Non-pigmented ciliary epithelial cell (primary cell): ENCODE measurements at regions not wholly inside any gene's neighbourhood (a gene's known extent, or its start where the extent isn't known, plus 50 kb on each side); places are given as distances from the start of the nearest gene placed in this dataset.

Experiments used
- DNase-seq: peaks from one replicate; pipeline ENCODE4 v3.0.0-alpha.2; 2010; ENCODE audit warnings: low read depth

DNA sequence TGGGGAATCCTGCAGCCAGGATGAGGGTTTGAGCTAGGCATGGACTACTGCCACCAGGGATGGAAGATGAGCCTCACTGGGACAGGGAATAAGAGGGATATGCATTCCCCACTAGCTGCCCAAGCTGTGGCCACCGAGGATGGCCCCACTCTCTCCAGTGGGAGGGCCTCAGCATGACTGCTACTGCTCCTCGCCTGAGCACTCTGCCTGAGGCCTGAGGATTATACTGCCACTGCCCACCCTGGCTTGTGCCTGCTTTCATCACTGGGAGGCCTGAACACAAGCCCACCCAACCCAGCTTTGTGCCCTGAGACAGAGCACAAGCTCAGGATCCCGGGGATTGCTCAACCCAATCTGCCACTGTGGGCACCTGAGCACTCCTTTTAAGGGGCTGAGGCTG is 425.6 kb downstream of the RASEF start:
- DNase-seq: no peak

DNA sequence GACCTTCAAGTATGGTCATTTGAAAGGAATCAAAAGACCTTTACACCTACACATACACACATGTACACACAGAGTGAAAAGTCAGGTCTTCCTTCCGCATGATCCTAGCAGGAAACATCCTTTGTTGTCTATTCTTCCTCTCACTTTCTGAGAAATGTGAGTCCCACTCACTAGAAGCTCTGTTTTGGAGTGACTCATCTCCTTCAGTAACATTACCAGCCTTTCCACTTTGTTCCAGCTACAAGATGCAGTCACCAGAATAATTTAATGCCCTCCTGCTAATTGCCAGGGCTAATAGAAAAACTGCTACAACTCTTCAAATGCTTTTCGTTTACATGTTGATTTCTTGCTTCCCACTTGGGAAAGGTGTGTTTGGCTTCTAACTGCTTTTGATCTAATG is 417.3 kb downstream of the RASEF start:
- no peak for DNase-seq

GRCh38 chr9:82650368-82650767 is 412.6 kb downstream of the RASEF start:
- DNase-seq: no peak

DNA sequence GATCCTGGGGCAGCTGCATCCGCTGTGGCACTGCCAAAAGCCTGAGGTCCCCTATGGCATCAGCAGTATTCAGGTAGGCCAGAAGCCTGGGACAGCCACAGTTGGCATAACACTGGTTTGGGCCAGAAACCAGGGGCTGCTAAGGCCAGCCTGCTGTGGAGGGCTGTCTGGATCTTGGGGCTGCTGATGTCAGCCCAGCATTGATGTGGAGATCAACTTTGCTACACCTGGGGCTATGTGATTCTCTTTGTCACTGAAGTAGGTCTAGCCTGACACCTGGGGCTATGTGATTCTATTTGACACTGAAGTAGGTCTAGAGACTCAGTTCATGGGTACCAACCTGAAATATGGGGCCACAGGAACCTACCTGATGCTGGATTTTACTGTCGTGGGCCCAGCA is 411.5 kb downstream of the RASEF start:
- DNase-seq: no peak

DNA sequence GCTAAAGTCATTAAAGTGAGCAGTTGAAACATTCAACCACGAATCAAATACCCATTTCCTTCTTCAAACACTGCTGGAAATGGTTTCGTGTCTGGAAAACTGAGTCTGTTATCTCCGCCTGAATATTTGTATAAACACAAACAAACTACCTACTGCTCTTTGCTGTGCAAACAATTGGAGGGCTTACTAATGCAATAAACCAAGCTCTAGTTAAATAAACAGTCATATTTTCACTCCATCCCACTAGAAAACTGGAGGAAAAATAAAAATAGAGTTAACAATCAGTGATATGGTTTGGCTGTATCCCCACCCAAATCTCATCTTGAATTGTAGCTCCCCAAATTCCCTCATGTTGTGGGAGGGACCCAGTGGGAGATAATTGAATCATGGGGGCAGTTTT is 397.6 kb downstream of the RASEF start:
- no peak for DNase-seq

- DNase-seq: no peak
These were observed 394.2 kb downstream of the RASEF start for GRCh38 chr9:82668689-82669199.

DNA sequence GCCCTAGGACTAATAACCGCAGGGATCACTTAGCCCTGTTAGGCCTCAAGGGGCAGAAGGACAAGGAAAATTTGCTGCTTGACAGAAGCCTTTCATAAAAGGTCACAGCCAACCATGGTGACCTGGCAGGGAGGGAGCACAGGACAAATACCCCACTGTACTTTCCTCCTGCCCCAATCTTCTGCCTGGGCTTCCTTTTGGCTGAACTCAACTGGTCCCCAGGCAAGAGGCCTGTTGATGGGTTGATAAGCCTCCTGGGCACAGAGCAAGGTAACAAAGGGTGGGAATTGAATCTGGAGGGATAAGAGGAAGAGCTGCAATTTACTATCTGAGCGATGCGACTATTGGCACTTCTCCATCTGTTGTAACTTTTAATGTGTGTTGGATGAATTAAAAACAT is 392.9 kb downstream of the RASEF start:
- DNase-seq: no peak

- no peak for DNase-seq
These were observed 392.2 kb downstream of the RASEF start for GRCh38 chr9:82670726-82671125.

DNA sequence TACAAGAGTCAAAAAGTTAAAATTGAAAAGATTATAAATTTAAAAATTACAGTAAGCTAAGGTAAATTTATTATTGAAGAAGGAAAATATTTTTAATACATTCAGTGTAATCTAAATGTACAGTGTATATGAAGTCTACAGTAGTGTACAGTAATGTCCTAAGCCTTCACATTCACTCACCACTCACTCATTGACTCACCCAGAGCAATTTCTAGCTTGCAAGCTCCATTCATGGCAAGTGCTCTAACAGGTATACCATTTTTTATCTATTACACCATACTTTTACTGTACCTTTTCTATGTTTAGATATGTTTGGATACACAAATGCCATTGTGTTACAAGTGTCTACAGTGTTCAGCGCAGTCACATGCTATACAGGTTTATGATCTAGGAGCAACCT is 389.7 kb downstream of the RASEF start:
- no peak for DNase-seq

DNA sequence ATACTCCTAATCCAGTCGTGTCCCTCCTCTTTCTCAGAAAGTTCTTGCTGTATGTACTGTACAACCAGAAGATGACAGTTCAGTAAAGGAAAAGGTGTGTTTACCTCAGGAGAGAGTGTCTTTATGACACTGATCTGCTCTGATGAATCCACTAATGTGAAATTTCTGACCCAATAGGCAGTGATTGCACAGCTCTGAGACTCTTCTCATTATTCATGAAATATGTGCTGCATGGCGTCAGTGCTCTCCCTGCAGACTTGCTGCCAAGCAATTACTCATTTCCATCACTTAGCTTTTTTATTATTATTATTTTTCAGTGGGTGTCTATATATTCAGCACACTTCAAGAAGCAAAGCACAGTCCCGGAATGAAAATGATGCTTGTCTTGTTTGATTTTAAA is 389.0 kb downstream of the RASEF start:
- DNase-seq: no peak

GRCh38 chr9:82675102-82675501 is 387.8 kb downstream of the RASEF start:
- DNase-seq: no peak

DNA sequence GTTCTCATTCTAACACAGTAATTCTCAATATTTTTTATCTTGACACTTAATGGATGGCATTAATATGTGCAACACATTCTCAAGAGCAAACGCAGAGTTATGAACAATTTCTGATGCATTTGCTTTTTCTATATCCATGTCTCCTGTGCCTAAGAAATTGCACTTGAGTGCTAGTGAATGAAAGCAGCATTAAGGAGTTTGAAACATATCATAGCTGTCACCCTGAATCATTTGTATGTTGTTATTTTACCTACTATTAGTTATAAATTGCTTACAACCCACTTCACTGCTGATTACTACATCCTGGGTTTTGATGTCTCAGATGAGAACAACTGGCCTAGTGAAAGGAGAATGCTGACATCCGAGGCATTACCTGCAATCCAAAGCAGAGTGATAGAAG is 387.3 kb downstream of the RASEF start:
- DNase-seq: no peak

- DNase-seq: no peak
These were observed 385.9 kb downstream of the RASEF start for GRCh38 chr9:82677086-82677485.

- DNase-seq: no peak
These were observed 383.5 kb downstream of the RASEF start for GRCh38 chr9:82679472-82679871.

DNA sequence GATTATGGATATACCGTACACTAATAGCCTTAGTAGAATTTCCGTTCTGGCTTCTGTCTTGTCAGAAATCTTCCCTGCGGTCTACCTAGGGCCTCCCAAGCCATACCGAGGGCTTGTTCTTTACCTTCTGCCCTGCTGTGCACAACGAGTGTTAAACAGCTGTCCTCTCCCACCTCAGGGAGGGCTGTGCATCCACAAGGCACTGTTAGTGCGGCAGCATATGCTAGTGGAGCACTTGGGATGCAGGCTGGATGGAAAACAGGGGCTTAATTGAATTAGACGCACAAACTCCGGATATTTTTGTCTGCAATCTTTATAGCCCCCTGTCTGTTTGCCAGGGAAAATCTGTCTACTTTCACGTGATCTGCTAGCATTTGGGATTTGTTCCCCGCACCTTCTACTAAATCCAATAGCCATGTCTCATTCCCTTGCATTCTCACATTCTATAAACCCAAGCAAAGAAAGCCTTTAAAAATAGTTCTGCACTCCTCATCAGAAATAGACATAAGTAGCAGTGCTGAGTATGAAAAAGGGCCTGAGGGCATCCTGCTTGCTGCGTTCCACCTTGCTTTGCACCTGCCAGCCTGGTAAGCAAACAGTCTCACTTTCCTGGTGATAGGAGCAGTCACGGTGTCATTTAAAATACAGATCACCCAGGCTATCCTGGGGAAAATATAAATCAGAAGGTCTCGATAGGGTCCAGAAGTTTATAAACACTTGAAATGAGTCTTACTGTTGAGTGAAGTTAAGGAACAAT is 382.6 kb downstream of the RASEF start:
- no peak for DNase-seq

- no peak for DNase-seq
These were observed 381.1 kb downstream of the RASEF start for GRCh38 chr9:82681809-82682208.

GRCh38 chr9:82682431-82682830 is 380.5 kb downstream of the RASEF start:
- no peak for DNase-seq

DNA sequence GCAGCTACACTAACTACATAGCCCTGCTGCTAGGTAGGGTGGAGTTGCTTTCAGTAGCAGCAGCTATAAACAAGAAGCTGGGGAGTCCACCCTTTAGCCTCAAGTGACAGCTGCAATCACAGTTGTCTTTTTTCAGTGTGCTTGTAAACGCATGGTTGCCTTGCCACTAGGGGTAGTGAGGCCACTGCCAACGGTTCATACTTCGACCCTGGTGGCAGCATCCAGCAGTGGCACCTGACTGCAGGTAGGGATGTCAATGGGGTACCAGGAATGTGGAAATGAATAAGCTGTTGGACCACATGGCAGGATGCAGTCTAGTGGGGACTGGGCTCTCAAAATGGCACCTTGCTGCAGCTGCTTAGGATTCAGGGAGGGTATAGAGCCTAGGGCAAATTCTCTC is 367.2 kb downstream of the RASEF start:
- no peak for DNase-seq

GRCh38 chr9:82706786-82707185 is 356.2 kb downstream of the RASEF start:
- no peak for DNase-seq

DNA sequence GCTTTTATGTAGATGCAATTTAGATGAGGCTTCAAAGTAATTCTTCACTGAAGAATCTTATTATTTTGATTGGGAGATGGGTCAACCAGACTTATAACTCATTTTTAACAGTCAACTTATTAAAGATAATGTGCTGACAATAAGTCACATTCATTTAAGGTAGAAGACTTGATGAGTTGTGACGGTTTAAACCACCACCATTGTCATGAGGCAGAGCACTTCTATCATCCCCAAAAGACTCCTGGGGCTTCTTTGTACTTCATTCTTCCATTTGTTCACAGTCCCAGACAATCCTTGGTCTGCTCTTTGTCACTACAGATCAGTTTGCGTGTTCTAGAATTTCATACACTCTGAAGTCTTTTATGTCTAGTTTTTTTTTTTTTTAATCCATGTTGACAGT is 346.1 kb downstream of the RASEF start:
- DNase-seq: no peak

GRCh38 chr9:82720515-82720914 is 342.4 kb downstream of the RASEF start:
- DNase-seq: no peak

- no peak for DNase-seq
These were observed 341.3 kb downstream of the RASEF start for GRCh38 chr9:82721593-82721992.

GRCh38 chr9:82722051-82722450 is 340.9 kb downstream of the RASEF start:
- DNase-seq: no peak

DNA sequence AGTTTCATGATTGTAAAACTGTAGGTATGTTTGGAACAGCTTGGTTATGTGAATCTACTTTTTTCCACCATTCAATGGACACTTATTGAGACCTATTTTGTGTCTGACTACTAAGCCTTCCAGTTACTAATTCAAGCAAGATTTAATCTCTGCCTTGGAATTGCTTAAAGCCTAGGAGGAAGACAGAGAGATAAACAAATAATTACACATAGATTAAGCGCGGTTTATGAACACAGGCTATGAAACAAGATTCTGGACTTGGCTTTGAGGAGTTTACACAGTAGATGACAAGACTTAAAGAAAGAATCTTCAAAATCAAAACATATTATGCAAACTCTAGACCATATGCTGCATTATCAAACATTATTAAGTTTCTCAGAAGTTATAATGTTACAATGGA is 340.4 kb downstream of the RASEF start:
- no peak for DNase-seq
